HEK293 (cell line): ENCODE measurements at regions not wholly inside any gene's neighbourhood (a gene's known extent, or its start where the extent isn't known, plus 50 kb on each side); places are given as distances from the start of the nearest gene placed in this dataset.

Experiments used
- CTCF ChIA-PET: fragments of 350-600 bp; formaldehyde crosslinking; extraction: SDS; loops from one replicate; lab custom pipeline; 2021; ENCODE audit warnings: antibody characterized with exemption; lab: Yijun Ruan, JAX
- POLR2A ChIA-PET: fragments of 300-600 bp; formaldehyde crosslinking; extraction: SDS; loops from one replicate; lab custom pipeline; 2020; ENCODE audit warnings: antibody characterized with exemption, inconsistent platforms; lab: Yijun Ruan, JAX
- H3K27ac ChIP-seq: fragments of 200-500 bp; sonication (Bioruptor generic); 2 replicates; pipeline ENCODE4 v1.5.1; 2014; ENCODE audit warnings: low read depth, low read length, control low read depth, inconsistent platforms; ENCODE audit errors: extremely low read depth
- H3K36me3 ChIP-seq, 2 experiments: fragments of 200-500 bp in 1 of 2; sonication (Bioruptor generic) in 1 of 2; 1 replicate in 1 of 2; 2 replicates in 1 of 2; pipeline ENCODE4 v1.5.1; 2014 to 2017; ENCODE audit warnings: inconsistent platforms in 2 of 2, low read length in 2 of 2; ENCODE audit not compliant: control insufficient read depth in 2 of 2, insufficient read depth in 1 of 2
- H3K4me1 ChIP-seq: fragments of 200-500 bp; sonication (Bioruptor generic); 2 replicates; pipeline ENCODE4 v1.5.1; 2014; ENCODE audit warnings: mild to moderate bottlenecking, low read length, inconsistent platforms; ENCODE audit not compliant: control insufficient read depth, insufficient read depth
- H3K4me3 ChIP-seq: 2 replicates; pipeline ENCODE4 v1.5.1; 2011; ENCODE audit warnings: low read depth, mild to moderate bottlenecking, control low read depth, low read length, moderate library complexity
- H3K9me3 ChIP-seq: fragments of 200-500 bp; sonication (Bioruptor generic); 2 replicates; pipeline ENCODE4 v1.5.1; 2014; ENCODE audit warnings: low read depth, low read length, inconsistent platforms; ENCODE audit not compliant: control insufficient read depth, insufficient read depth
- BCL11A ChIP-seq: fragments of 450-650 bp; formaldehyde crosslinking; IDR thresholded peaks from 2 replicates; pipeline ENCODE4 v1.5.1; 2016; ENCODE audit warnings: low read depth, missing biosample characterization, missing genetic modification characterization
- SETDB1 ChIP-seq: IDR thresholded peaks from one replicate; pipeline ENCODE4 v1.6.1; 2017; ENCODE audit warnings: mild to moderate bottlenecking, low read length, moderate library complexity, mixed read lengths; ENCODE audit not compliant: insufficient read length
- TRIM28 ChIP-seq: IDR thresholded peaks from 2 replicates; pipeline ENCODE4 v1.6.1; 2011; ENCODE audit warnings: low read length, control low read depth, borderline replicate concordance
- ZNF16 ChIP-seq: fragments of 450-650 bp; formaldehyde crosslinking; IDR thresholded peaks from 2 replicates; pipeline ENCODE4 v1.5.1; 2016; ENCODE audit warnings: low read depth, missing biosample characterization, missing genetic modification characterization
- ZNF174 ChIP-seq: fragments of 450-650 bp; formaldehyde crosslinking; IDR thresholded peaks from 2 replicates; pipeline ENCODE4 v1.5.0; 2017; ENCODE audit warnings: missing biosample characterization, mild to moderate bottlenecking, missing genetic modification characterization
- ZNF214 ChIP-seq: fragments of 450-650 bp; formaldehyde crosslinking; IDR thresholded peaks from 2 replicates; pipeline ENCODE4 v1.5.1; 2017; ENCODE audit warnings: missing biosample characterization, mild to moderate bottlenecking, missing genetic modification characterization, borderline replicate concordance
- ZNF239 ChIP-seq: fragments of 450-650 bp; formaldehyde crosslinking; IDR thresholded peaks from 2 replicates; pipeline ENCODE4 v1.5.1; 2016; ENCODE audit warnings: missing biosample characterization, missing genetic modification characterization
- ZNF311 ChIP-seq: fragments of 450-650 bp; formaldehyde crosslinking; IDR thresholded peaks from 2 replicates; pipeline ENCODE4 v1.5.1; 2017; ENCODE audit warnings: missing biosample characterization, missing genetic modification characterization, borderline replicate concordance
- ZNF350 ChIP-seq: fragments of 450-650 bp; formaldehyde crosslinking; IDR thresholded peaks from 2 replicates; pipeline ENCODE4 v1.5.0; 2017; ENCODE audit warnings: missing biosample characterization, mild to moderate bottlenecking, missing genetic modification characterization
- ZNF549 ChIP-seq: fragments of 450-650 bp; IDR thresholded peaks from 2 replicates; pipeline ENCODE4 v1.5.1; 2018; ENCODE audit warnings: missing biosample characterization, missing genetic modification characterization, mild to moderate bottlenecking, inconsistent platforms, moderate library complexity
- ZNF571 ChIP-seq: fragments of 450-650 bp; formaldehyde crosslinking; IDR thresholded peaks from 2 replicates; pipeline ENCODE4 v1.5.0; 2017; ENCODE audit warnings: missing biosample characterization, missing genetic modification characterization
- ZNF626 ChIP-seq: fragments of 450-650 bp; sonication (Bioruptor Pico); formaldehyde crosslinking; IDR thresholded peaks from 2 replicates; pipeline ENCODE4 v1.5.1; 2018; ENCODE audit warnings: missing biosample characterization, missing genetic modification characterization, inconsistent platforms
- ZNF747 ChIP-seq: fragments of 450-650 bp; formaldehyde crosslinking; IDR thresholded peaks from 2 replicates; pipeline ENCODE4 v1.5.1; 2016; ENCODE audit warnings: missing biosample characterization, missing genetic modification characterization
- ZNF792 ChIP-seq: fragments of 450-650 bp; formaldehyde crosslinking; IDR thresholded peaks from 2 replicates; pipeline ENCODE4 v1.5.1; 2016; ENCODE audit warnings: missing biosample characterization, missing genetic modification characterization
- ZXDB ChIP-seq: fragments of 450-650 bp; formaldehyde crosslinking; IDR thresholded peaks from 2 replicates; pipeline ENCODE4 v1.5.1; 2016; ENCODE audit warnings: missing biosample characterization, missing genetic modification characterization
- TF ChIP-seq, protein P1 (sequence below): fragments of 450-650 bp; formaldehyde crosslinking; IDR thresholded peaks from 2 replicates; pipeline ENCODE4 v1.5.1; 2016; ENCODE audit warnings: missing biosample characterization, missing genetic modification characterization
- TF ChIP-seq, protein P2 (sequence below): fragments of 450-650 bp; formaldehyde crosslinking; IDR thresholded peaks from 2 replicates; pipeline ENCODE4 v1.5.1; 2017; ENCODE audit warnings: missing biosample characterization, missing genetic modification characterization
- TF ChIP-seq, protein P3 (sequence below): IDR thresholded peaks from 2 replicates; pipeline ENCODE4 v1.6.1; 2011; ENCODE audit warnings: mild to moderate bottlenecking, low read depth, low read length, borderline replicate concordance

DNA sequence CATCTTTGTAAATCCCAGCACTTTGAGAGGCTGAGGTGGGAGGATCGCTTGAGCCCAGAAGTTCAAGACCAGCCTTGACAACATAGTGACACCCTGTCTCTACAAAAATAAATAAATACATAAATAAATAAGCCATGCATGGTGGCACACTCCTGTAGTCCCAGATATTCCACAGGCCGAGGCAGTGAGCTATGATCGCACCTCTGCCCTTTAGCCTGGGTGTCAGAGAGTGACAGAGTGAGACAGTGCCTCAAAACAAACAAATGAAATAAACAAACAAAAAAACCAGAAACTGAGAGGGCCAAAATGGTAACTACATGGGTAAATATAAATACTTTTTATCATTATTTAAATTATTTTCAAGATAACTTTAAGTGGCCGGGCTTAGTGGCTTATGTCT, 445.4 kb downstream of the ZIC1 start:
- TF ChIP-seq ZNF16 (tag by site-specific recombination) (no peak), ZNF174 (no peak), BCL11A (tag by site-specific recombination) (no peak), ZNF214 (tag by site-specific recombination) (no peak), SETDB1 (no peak), ZNF747 (tag by site-specific recombination) (no peak), ZNF549 (tag by site-specific recombination) (no peak), ZNF350 (tag by site-specific recombination) (no peak), ZNF239 (tag by site-specific recombination) (no peak), ZNF311 (tag by site-specific recombination) (no peak), ZXDB (tag by site-specific recombination) (no peak)
- TF ChIP-seq, protein P1, sequence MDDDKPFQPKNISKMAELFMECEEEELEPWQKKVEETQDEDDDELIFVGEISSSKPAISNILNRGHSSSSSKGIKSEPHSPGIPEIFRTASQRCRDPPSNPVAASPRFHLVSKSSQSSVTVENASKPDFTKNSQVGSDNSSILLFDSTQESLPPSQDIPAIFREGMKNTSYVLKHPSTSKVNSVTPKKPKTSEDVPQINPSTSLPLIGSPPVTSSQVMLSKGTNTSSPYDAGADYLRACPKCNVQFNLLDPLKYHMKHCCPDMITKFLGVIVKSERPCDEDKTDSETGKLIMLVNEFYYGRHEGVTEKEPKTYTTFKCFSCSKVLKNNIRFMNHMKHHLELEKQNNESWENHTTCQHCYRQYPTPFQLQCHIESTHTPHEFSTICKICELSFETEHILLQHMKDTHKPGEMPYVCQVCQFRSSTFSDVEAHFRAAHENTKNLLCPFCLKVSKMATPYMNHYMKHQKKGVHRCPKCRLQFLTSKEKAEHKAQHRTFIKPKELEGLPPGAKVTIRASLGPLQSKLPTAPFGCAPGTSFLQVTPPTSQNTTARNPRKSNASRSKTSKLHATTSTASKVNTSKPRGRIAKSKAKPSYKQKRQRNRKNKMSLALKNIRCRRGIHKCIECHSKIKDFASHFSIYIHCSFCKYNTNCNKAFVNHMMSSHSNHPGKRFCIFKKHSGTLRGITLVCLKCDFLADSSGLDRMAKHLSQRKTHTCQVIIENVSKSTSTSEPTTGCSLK (tag by site-specific recombination), result no peak
- TF ChIP-seq, all 188 proteins: peak for 0
- H3K27ac ChIP-seq, result no peak overlapping the region
- ChIA-PET POLR2A (no interaction called here), CTCF (no interaction called here)
- H3K9me3 ChIP-seq, result no peaks in the 10 kb centered on the region
- no peaks in the 10 kb centered on the region for H3K36me3 ChIP-seq
- no peaks in the 10 kb centered on the region for H3K4me1 ChIP-seq
- no peak overlapping the region for H3K4me3 ChIP-seq

DNA sequence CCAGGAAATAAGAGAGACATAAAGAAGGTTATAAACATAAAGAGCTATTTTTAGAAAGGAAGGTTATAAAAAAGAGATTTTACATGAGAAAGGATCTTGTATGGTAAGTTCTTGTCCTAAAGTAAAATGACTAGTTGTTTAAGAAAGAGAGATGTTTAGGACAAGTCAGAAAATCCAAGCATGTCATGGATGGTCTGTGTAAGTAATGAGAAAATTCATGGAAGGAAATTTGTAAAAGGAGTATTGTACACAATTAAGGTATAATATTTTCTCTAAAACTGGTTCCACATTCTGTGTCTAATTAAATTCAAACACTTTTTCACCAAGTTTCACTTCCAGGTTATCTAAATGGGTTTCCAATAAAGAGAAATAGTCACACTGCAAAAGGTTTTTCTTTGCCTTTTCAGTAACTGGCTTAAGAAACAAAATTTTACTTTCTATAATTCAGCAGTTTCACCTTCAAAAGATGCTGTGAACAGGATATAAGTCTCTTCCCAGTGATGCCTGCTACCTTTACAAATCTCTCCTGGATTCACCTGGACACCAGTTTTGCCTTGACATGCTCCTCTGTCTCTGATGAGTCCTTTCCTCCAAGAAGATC, 455.7 kb downstream of the ZIC1 start:
- H3K4me3 ChIP-seq, result no peak overlapping the region
- peak; percentile 99 for TF ChIP-seq SETDB1
- peak; percentile 47; the same call in 1 of the 2 replicates for TF ChIP-seq ZNF549 (tag by site-specific recombination)
- TF ChIP-seq TRIM28, result peak; percentile 99
- TF ChIP-seq, protein P2, sequence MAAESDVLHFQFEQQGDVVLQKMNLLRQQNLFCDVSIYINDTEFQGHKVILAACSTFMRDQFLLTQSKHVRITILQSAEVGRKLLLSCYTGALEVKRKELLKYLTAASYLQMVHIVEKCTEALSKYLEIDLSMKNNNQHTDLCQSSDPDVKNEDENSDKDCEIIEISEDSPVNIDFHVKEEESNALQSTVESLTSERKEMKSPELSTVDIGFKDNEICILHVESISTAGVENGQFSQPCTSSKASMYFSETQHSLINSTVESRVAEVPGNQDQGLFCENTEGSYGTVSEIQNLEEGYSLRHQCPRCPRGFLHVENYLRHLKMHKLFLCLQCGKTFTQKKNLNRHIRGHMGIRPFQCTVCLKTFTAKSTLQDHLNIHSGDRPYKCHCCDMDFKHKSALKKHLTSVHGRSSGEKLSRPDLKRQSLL (tag by site-specific recombination), result no peak
- no peak for TF ChIP-seq ZNF571 (tag by site-specific recombination)
- no peak for TF ChIP-seq ZNF792 (tag by site-specific recombination)
- TF ChIP-seq, all 188 proteins: peak for 3
- Histone ChIP-seq H3K27ac (no peak overlapping the region), H3K4me1 (no peaks in the 10 kb centered on the region), H3K9me3 (no peaks in the 10 kb centered on the region), H3K36me3 (no peaks in the 10 kb centered on the region)
- POLR2A ChIA-PET, result no interaction called here
- CTCF ChIA-PET, result no interaction called here

DNA sequence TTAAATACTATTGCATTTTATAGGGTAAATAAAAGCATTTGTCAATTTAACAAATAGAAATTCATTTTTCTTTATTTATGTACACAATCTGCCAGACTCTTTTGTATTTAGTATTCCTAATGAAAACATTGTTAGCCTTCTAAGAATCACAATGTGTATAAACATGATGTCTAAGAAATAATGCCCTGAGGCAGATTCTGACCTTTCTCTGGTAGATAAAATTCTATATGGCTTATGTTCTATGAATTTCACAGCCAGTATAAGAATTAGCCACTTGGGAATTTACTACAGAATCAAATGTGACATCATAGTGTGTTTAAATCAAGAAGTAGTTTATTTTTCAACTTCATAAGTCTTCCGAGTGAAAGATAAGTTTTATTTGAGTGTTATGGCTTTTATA, 457.4 kb downstream of the ZIC1 start:
- Histone ChIP-seq H3K9me3 (no peaks in the 10 kb centered on the region), H3K4me3 (no peak overlapping the region), H3K36me3 (no peaks in the 10 kb centered on the region), H3K4me1 (no peaks in the 10 kb centered on the region), H3K27ac (no peak overlapping the region)
- POLR2A ChIA-PET, result no interaction called here
- CTCF ChIA-PET, result no interaction called here
- TF ChIP-seq, protein P3, sequence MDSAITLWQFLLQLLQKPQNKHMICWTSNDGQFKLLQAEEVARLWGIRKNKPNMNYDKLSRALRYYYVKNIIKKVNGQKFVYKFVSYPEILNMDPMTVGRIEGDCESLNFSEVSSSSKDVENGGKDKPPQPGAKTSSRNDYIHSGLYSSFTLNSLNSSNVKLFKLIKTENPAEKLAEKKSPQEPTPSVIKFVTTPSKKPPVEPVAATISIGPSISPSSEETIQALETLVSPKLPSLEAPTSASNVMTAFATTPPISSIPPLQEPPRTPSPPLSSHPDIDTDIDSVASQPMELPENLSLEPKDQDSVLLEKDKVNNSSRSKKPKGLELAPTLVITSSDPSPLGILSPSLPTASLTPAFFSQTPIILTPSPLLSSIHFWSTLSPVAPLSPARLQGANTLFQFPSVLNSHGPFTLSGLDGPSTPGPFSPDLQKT, result no peak
- no peak for TF ChIP-seq ZNF626 (tag by site-specific recombination)
- TF ChIP-seq, all 188 proteins: peak for 0
